ENCODE measurements at regions not wholly inside any gene's neighbourhood (a gene's known extent, or its start where the extent isn't known, plus 50 kb on each side); places are given as distances from the start of the nearest gene placed in this dataset.

- DNase-seq (no peak), ATAC-seq (ENCODE audit: low read depth in 2 of 2) (no peak)
- no peaks in the 10 kb centered on the region for H3K9me3 ChIP-seq (ENCODE audit: control insufficient read depth in 2 of 2, low read length in 2 of 2)
- H3K4me1 ChIP-seq (ENCODE audit: control insufficient read depth, insufficient read depth, low read length, poor library complexity, severe bottlenecking): no peaks in the 10 kb centered on the region
- H3K27ac ChIP-seq (ENCODE audit: insufficient read depth, low read length, poor library complexity, severe bottlenecking): no peak overlapping the region
- H3K4me3 ChIP-seq (ENCODE audit: low read depth, low read length): no peak overlapping the region
- no peaks in the 10 kb centered on the region for H3K27me3 ChIP-seq (ENCODE audit: control insufficient read depth, insufficient read depth, low read length)
- H3K4me3 Mint-ChIP-seq: no peak overlapping the region
- no peaks in the 10 kb centered on the region for H3K27me3 Mint-ChIP-seq
- H3K36me3 Mint-ChIP-seq: peaks cover 41% of the 10 kb centered on the region
- peaks cover 0 to 8% (median 0%) of the 10 kb centered on the region in 4 donors for H3K4me1 Mint-ChIP-seq
- peak overlapping the region in 1 of 3 donors; percentile 65 for H3K27ac Mint-ChIP-seq
- no peaks in the 10 kb centered on the region for H3K9me3 Mint-ChIP-seq
- H3K36me3 ChIP-seq (ENCODE audit: control insufficient read depth, insufficient read depth, low read length): peaks cover 7% of the 10 kb centered on the region
These were observed 176.8 kb downstream of the KATNIP start for GRCh38 chr16:27726621-27727261.

- H3K27me3 Mint-ChIP-seq: no peaks in the 10 kb centered on the region
- H3K27ac Mint-ChIP-seq: no peak overlapping the region
- no peak for DNase-seq
These were observed 178.0 kb downstream of the KATNIP start for GRCh38 chr16:27727941-27728340.

GRCh38 chr16:27728691-27729090 is 178.7 kb downstream of the KATNIP start:
- Mint-ChIP-seq H3K36me3 (peaks cover 28% of the 10 kb centered on the region), H3K4me1 (peaks cover 0 to 3% (median 0%) of the 10 kb centered on the region in 4 donors), H3K4me3 (no peak overlapping the region), H3K27me3 (no peaks in the 10 kb centered on the region), H3K27ac (no peak overlapping the region), H3K9me3 (no peaks in the 10 kb centered on the region)
- no peak for DNase-seq
- Histone ChIP-seq H3K4me3 (ENCODE audit: low read depth, low read length) (no peak overlapping the region), H3K4me1 (ENCODE audit: control insufficient read depth, insufficient read depth, low read length, poor library complexity, severe bottlenecking) (no peaks in the 10 kb centered on the region), H3K27me3 (ENCODE audit: control insufficient read depth, insufficient read depth, low read length) (no peaks in the 10 kb centered on the region), H3K9me3 (ENCODE audit: control insufficient read depth in 2 of 2, low read length in 2 of 2) (no peaks in the 10 kb centered on the region), H3K36me3 (ENCODE audit: control insufficient read depth, insufficient read depth, low read length) (peaks cover 2% of the 10 kb centered on the region), H3K27ac (ENCODE audit: insufficient read depth, low read length, poor library complexity, severe bottlenecking) (no peak overlapping the region)
- ATAC-seq (ENCODE audit: low read depth in 2 of 2): no peak

More at GRCh38 chr16:27727941-27728340, 178.0 kb downstream of the KATNIP start:
- Mint-ChIP-seq H3K4me3 (no peak overlapping the region), H3K36me3 (peaks cover 34% of the 10 kb centered on the region), H3K4me1 (peaks cover 0 to 3% (median 0%) of the 10 kb centered on the region in 4 donors), H3K9me3 (no peaks in the 10 kb centered on the region)
- ATAC-seq (ENCODE audit: low read depth in 2 of 2): no peak
- Histone ChIP-seq H3K36me3 (ENCODE audit: control insufficient read depth, insufficient read depth, low read length) (peaks cover 4% of the 10 kb centered on the region), H3K27ac (ENCODE audit: insufficient read depth, low read length, poor library complexity, severe bottlenecking) (no peak overlapping the region), H3K27me3 (ENCODE audit: control insufficient read depth, insufficient read depth, low read length) (no peaks in the 10 kb centered on the region), H3K4me3 (ENCODE audit: low read depth, low read length) (no peak overlapping the region), H3K4me1 (ENCODE audit: control insufficient read depth, insufficient read depth, low read length, poor library complexity, severe bottlenecking) (no peaks in the 10 kb centered on the region), H3K9me3 (ENCODE audit: control insufficient read depth in 2 of 2, low read length in 2 of 2) (no peaks in the 10 kb centered on the region)

- H3K27ac ChIP-seq (ENCODE audit: insufficient read depth, low read length, poor library complexity, severe bottlenecking): no peak overlapping the region
- DNase-seq: no peak
- H3K9me3 Mint-ChIP-seq: no peaks in the 10 kb centered on the region
- H3K27ac Mint-ChIP-seq: peak overlapping the region in 1 of 3 donors; percentile 84
- H3K36me3 Mint-ChIP-seq: peaks cover 23% of the 10 kb centered on the region
- no peak overlapping the region for H3K4me3 Mint-ChIP-seq
- no peaks in the 10 kb centered on the region for H3K4me1 ChIP-seq (ENCODE audit: control insufficient read depth, insufficient read depth, low read length, poor library complexity, severe bottlenecking)
- H3K9me3 ChIP-seq (ENCODE audit: control insufficient read depth in 2 of 2, low read length in 2 of 2): no peaks in the 10 kb centered on the region
- H3K27me3 Mint-ChIP-seq: no peaks in the 10 kb centered on the region
- peaks cover 0 to 3% (median 0%) of the 10 kb centered on the region in 4 donors for H3K4me1 Mint-ChIP-seq
- H3K4me3 ChIP-seq (ENCODE audit: low read depth, low read length): no peak overlapping the region
- ATAC-seq (ENCODE audit: low read depth in 2 of 2): no peak
- peaks cover 2% of the 10 kb centered on the region for H3K36me3 ChIP-seq (ENCODE audit: control insufficient read depth, insufficient read depth, low read length)
- no peaks in the 10 kb centered on the region for H3K27me3 ChIP-seq (ENCODE audit: control insufficient read depth, insufficient read depth, low read length)
These were observed 179.8 kb downstream of the KATNIP start for GRCh38 chr16:27729516-27730304.

GRCh38 chr16:27730661-27731210 is 180.8 kb downstream of the KATNIP start:
- DNase-seq (no peak), ATAC-seq (ENCODE audit: low read depth in 2 of 2) (no peak)
- H3K36me3 Mint-ChIP-seq: peaks cover 18% of the 10 kb centered on the region
- Histone ChIP-seq H3K36me3 (ENCODE audit: control insufficient read depth, insufficient read depth, low read length) (peaks cover 2% of the 10 kb centered on the region), H3K9me3 (ENCODE audit: control insufficient read depth in 2 of 2, low read length in 2 of 2) (no peaks in the 10 kb centered on the region), H3K27me3 (ENCODE audit: control insufficient read depth, insufficient read depth, low read length) (no peaks in the 10 kb centered on the region), H3K4me1 (ENCODE audit: control insufficient read depth, insufficient read depth, low read length, poor library complexity, severe bottlenecking) (no peaks in the 10 kb centered on the region), H3K4me3 (ENCODE audit: low read depth, low read length) (no peak overlapping the region), H3K27ac (ENCODE audit: insufficient read depth, low read length, poor library complexity, severe bottlenecking) (no peak overlapping the region)
- no peaks in the 10 kb centered on the region for H3K27me3 Mint-ChIP-seq
- peak overlapping the region in 2 of 3 donors; percentile 49 to 50 for H3K27ac Mint-ChIP-seq
- H3K4me3 Mint-ChIP-seq: no peak overlapping the region
- H3K4me1 Mint-ChIP-seq: peaks cover 0 to 3% (median 0%) of the 10 kb centered on the region in 4 donors
- no peaks in the 10 kb centered on the region for H3K9me3 Mint-ChIP-seq

- no peak overlapping the region for H3K27ac ChIP-seq (ENCODE audit: insufficient read depth, low read length, poor library complexity, severe bottlenecking)
- H3K36me3 ChIP-seq (ENCODE audit: control insufficient read depth, insufficient read depth, low read length): no peaks in the 10 kb centered on the region
- Mint-ChIP-seq H3K27me3 (no peaks in the 10 kb centered on the region), H3K27ac (peak overlapping the region in 1 of 3 donors; percentile 35), H3K36me3 (peaks cover 36% of the 10 kb centered on the region), H3K4me3 (no peak overlapping the region), H3K9me3 (no peaks in the 10 kb centered on the region), H3K4me1 (peaks cover 0 to 5% (median 0%) of the 10 kb centered on the region in 4 donors)
- no peaks in the 10 kb centered on the region for H3K9me3 ChIP-seq (ENCODE audit: control insufficient read depth in 2 of 2, low read length in 2 of 2)
- DNase-seq (no peak), ATAC-seq (ENCODE audit: low read depth in 2 of 2) (no peak)
- H3K4me3 ChIP-seq (ENCODE audit: low read depth, low read length): no peak overlapping the region
- no peaks in the 10 kb centered on the region for H3K4me1 ChIP-seq (ENCODE audit: control insufficient read depth, insufficient read depth, low read length, poor library complexity, severe bottlenecking)
- H3K27me3 ChIP-seq (ENCODE audit: control insufficient read depth, insufficient read depth, low read length): no peaks in the 10 kb centered on the region
These were observed 185.1 kb downstream of the KATNIP start for GRCh38 chr16:27735031-27735430.

- no peak for ATAC-seq (ENCODE audit: low read depth in 2 of 2)
- H3K27me3 Mint-ChIP-seq: no peaks in the 10 kb centered on the region
- Histone ChIP-seq H3K27me3 (ENCODE audit: control insufficient read depth, insufficient read depth, low read length) (no peaks in the 10 kb centered on the region), H3K27ac (ENCODE audit: insufficient read depth, low read length, poor library complexity, severe bottlenecking) (no peak overlapping the region), H3K4me3 (ENCODE audit: low read depth, low read length) (no peak overlapping the region), H3K9me3 (ENCODE audit: control insufficient read depth in 2 of 2, low read length in 2 of 2) (no peaks in the 10 kb centered on the region), H3K4me1 (ENCODE audit: control insufficient read depth, insufficient read depth, low read length, poor library complexity, severe bottlenecking) (no peaks in the 10 kb centered on the region), H3K36me3 (ENCODE audit: control insufficient read depth, insufficient read depth, low read length) (peaks cover 4% of the 10 kb centered on the region)
- peaks cover 0 to 5% (median 0%) of the 10 kb centered on the region in 4 donors for H3K4me1 Mint-ChIP-seq
- H3K27ac Mint-ChIP-seq: peak overlapping the region in 1 of 3 donors; percentile 78
- H3K4me3 Mint-ChIP-seq: no peak overlapping the region
- no peaks in the 10 kb centered on the region for H3K9me3 Mint-ChIP-seq
- no peak for DNase-seq
- H3K36me3 Mint-ChIP-seq: peaks cover 32% of the 10 kb centered on the region
These were observed 186.5 kb downstream of the KATNIP start for GRCh38 chr16:27736431-27736830.
